ENCODE measurements at regions not wholly inside any gene's neighbourhood (a gene's known extent, or its start where the extent isn't known, plus 50 kb on each side); places are given as distances from the start of the nearest gene placed in this dataset.

DNA sequence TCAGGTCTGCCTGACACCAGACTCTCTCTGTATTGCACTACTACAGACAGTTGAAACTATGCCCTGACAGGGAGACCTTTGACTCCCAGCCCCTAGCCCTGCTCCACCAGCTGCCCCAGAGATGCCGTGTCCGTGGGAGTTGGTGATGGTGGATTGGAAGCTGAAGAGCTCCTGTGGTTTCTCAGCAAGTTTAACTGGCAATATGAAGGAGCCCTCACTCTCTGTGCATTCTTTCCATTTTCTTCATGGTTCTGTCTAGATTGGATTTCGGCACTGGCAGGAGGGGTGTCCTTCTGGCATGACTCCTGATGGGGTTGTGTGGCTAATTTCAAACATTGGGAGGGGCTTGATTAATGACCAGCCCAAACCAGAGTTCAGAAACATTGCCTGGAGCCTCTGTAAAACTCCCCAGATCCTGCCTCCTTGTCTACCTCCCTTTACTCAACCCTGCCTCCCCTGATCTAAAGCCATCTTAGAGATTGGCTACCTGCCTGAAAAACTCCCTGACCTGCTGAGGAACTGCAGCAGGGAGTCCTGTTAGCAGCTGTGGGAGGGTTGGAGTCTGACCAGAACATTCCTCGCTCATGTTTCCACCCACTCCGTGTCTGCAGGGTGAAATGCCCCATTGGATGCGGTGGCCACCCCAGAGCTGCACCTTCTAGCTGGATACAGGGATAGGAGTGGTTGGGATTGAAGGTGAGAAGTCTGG, 206.9 kb upstream of the SPRED2 start:
- ChIA-PET POLR2A (no interaction called here), CTCF (interaction anchor here (1.0 kb wide), 1 partner anchor 22 kb away, joined by 3 read pairs; no protein-coding TSS in a partner anchor)
- Mint-ChIP-seq H3K4me1 (peaks cover 3% of the 10 kb centered on the region), H3K27me3 (peaks cover 15% of the 10 kb centered on the region), H3K4me3 (no peak overlapping the region), H3K9me3 (no peaks in the 10 kb centered on the region), H3K27ac (no peak overlapping the region), H3K36me3 (ENCODE audit: low read depth) (no peaks in the 10 kb centered on the region)
- no peak for DNase-seq

GRCh38 chr2:65638443-65638842, 206.0 kb upstream of the SPRED2 start:
- Mint-ChIP-seq H3K27me3 (peaks cover 15% of the 10 kb centered on the region), H3K4me1 (peaks cover 3% of the 10 kb centered on the region), H3K9me3 (no peaks in the 10 kb centered on the region), H3K27ac (no peak overlapping the region), H3K4me3 (no peak overlapping the region), H3K36me3 (ENCODE audit: low read depth) (no peaks in the 10 kb centered on the region)
- ChIA-PET CTCF (interaction anchor here (0.7 kb wide), 1 partner anchor 441 kb away, joined by 3 read pairs; no protein-coding TSS in a partner anchor), POLR2A (no interaction called here)
- DNase-seq = no peak

- H3K27me3 Mint-ChIP-seq = peaks cover 15% of the 10 kb centered on the region
- H3K27ac Mint-ChIP-seq = no peak overlapping the region
- CTCF ChIA-PET = no interaction called here
These were observed 204.5 kb upstream of the SPRED2 start for GRCh38 chr2:65636813-65637483.

DNA sequence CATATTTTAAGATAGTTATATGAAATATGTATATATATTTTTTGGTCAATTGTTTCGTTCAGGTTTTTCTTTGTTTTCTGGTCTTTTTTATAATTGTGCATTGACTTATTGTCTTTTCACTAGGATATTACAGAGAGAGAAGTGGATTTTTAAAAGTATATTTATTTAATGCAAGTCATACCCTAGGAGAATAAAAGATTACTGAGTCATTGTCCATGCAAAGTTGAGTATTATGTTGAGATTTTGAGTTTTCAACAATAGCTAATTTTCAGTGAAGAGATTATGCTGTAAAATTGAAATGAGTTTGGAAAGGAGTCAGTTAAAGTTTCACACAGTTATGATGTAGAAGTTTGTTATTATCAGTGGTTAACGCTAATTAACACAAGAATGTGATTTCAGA, 203.6 kb upstream of the SPRED2 start:
- H3K27me3 Mint-ChIP-seq = peaks cover 15% of the 10 kb centered on the region
- no peak for DNase-seq
- H3K4me1 Mint-ChIP-seq = peaks cover 3% of the 10 kb centered on the region
- ChIA-PET POLR2A (no interaction called here), CTCF (interaction anchor here (0.7 kb wide), 1 partner anchor 374 kb away, joined by 3 read pairs; no protein-coding TSS in a partner anchor)
- no peak overlapping the region for H3K27ac Mint-ChIP-seq
- no peaks in the 10 kb centered on the region for H3K36me3 Mint-ChIP-seq (ENCODE audit: low read depth)
- no peak overlapping the region for H3K4me3 Mint-ChIP-seq
- H3K9me3 Mint-ChIP-seq = no peaks in the 10 kb centered on the region

More at GRCh38 chr2:65636813-65637483, 204.5 kb upstream of the SPRED2 start:
- no peaks in the 10 kb centered on the region for H3K36me3 Mint-ChIP-seq (ENCODE audit: low read depth)
- H3K9me3 Mint-ChIP-seq = no peaks in the 10 kb centered on the region
- H3K4me1 Mint-ChIP-seq = peaks cover 3% of the 10 kb centered on the region
- DNase-seq = no peak
- H3K4me3 Mint-ChIP-seq = no peak overlapping the region
- POLR2A ChIA-PET = no interaction called here

- POLR2A ChIA-PET = no interaction called here
- Mint-ChIP-seq H3K9me3 (no peaks in the 10 kb centered on the region), H3K36me3 (ENCODE audit: low read depth) (no peaks in the 10 kb centered on the region), H3K27ac (no peak overlapping the region), H3K27me3 (peaks cover 14% of the 10 kb centered on the region), H3K4me3 (no peak overlapping the region), H3K4me1 (no peaks in the 10 kb centered on the region)
- DNase-seq = no peak
- CTCF ChIA-PET = interaction anchor here (1.2 kb wide), 1 partner anchor 20 kb away, joined by 3 read pairs; no protein-coding TSS in a partner anchor
These were observed 201.9 kb upstream of the SPRED2 start for GRCh38 chr2:65634304-65634703.

GRCh38 chr2:65630643-65631042, 198.2 kb upstream of the SPRED2 start:
- peaks cover 17% of the 10 kb centered on the region for H3K27me3 Mint-ChIP-seq
- no peak overlapping the region for H3K27ac Mint-ChIP-seq
- ChIA-PET CTCF (interaction anchor here (0.7 kb wide), 1 partner anchor 1854 kb away, joined by 3 read pairs; no protein-coding TSS in a partner anchor), POLR2A (no interaction called here)
- H3K4me1 Mint-ChIP-seq = no peaks in the 10 kb centered on the region
- no peaks in the 10 kb centered on the region for H3K9me3 Mint-ChIP-seq
- no peak overlapping the region for H3K4me3 Mint-ChIP-seq
- no peak for DNase-seq
- H3K36me3 Mint-ChIP-seq (ENCODE audit: low read depth) = no peaks in the 10 kb centered on the region

- ChIA-PET POLR2A (no interaction called here), CTCF (no interaction called here)
- H3K4me3 Mint-ChIP-seq = no peak overlapping the region
These were observed 195.8 kb upstream of the SPRED2 start for GRCh38 chr2:65628156-65628555.

DNA sequence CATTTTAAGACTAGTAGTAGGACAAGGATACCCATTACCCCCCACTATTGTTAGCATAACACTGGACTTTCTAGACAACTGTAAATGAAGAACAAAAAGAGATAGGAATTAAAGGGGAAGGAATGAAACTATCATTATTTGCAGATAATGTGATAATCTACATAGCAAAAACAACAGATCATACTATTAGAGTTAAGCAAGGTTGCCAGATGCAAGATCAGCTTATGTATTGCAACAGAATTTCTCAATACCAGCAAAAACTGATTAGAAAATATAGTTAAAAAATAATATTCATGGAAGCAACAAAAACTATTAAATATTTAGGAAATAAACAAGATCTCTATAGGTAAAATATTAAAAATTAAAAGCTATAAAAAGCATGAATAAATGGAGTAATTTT, 194.4 kb upstream of the SPRED2 start:
- no peak overlapping the region for H3K4me3 Mint-ChIP-seq
- DNase-seq = no peak
- ChIA-PET POLR2A (no interaction called here), CTCF (no interaction called here)
- H3K27ac Mint-ChIP-seq = no peak overlapping the region
- no peaks in the 10 kb centered on the region for H3K36me3 Mint-ChIP-seq (ENCODE audit: low read depth)
- peaks cover 12% of the 10 kb centered on the region for H3K4me1 Mint-ChIP-seq
- H3K9me3 Mint-ChIP-seq = no peaks in the 10 kb centered on the region
- H3K27me3 Mint-ChIP-seq = peaks cover 26% of the 10 kb centered on the region

More at GRCh38 chr2:65628156-65628555, 195.8 kb upstream of the SPRED2 start:
- H3K27me3 Mint-ChIP-seq = peaks cover 18% of the 10 kb centered on the region
- peaks cover 4% of the 10 kb centered on the region for H3K4me1 Mint-ChIP-seq
- H3K36me3 Mint-ChIP-seq (ENCODE audit: low read depth) = no peaks in the 10 kb centered on the region
- no peaks in the 10 kb centered on the region for H3K9me3 Mint-ChIP-seq
- no peak for DNase-seq
- no peak overlapping the region for H3K27ac Mint-ChIP-seq

DNA sequence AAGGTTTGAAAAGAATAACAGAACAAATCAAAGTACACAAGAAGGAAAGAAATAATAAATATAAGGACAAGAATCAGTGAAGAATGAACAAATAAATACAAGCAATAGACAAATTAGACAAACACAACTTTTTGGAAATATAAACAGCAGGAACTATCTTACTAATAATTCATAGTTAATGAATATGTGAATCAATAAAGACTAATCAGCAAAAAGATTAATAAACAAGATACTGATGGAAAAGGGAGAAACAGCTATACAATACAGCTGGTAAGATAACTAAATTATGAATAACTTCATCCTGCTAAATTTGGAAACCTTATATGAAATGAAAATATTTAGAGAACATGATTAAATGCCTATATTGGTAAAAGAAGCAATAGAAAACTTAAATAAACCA, 193.6 kb upstream of the SPRED2 start:
- peaks cover 26% of the 10 kb centered on the region for H3K27me3 Mint-ChIP-seq
- no peak for DNase-seq
- no peak overlapping the region for H3K27ac Mint-ChIP-seq
- H3K36me3 Mint-ChIP-seq (ENCODE audit: low read depth) = no peaks in the 10 kb centered on the region
- CTCF ChIA-PET = no interaction called here
- H3K4me3 Mint-ChIP-seq = no peak overlapping the region
- H3K9me3 Mint-ChIP-seq = no peaks in the 10 kb centered on the region
- POLR2A ChIA-PET = no interaction called here
- H3K4me1 Mint-ChIP-seq = peaks cover 12% of the 10 kb centered on the region

- H3K4me3 Mint-ChIP-seq = no peak overlapping the region
- peaks cover 23% of the 10 kb centered on the region for H3K27me3 Mint-ChIP-seq
- CTCF ChIA-PET = no interaction called here
- POLR2A ChIA-PET = no interaction called here
- no peak for DNase-seq
- peaks cover 12% of the 10 kb centered on the region for H3K4me1 Mint-ChIP-seq
- no peaks in the 10 kb centered on the region for H3K9me3 Mint-ChIP-seq
- H3K36me3 Mint-ChIP-seq (ENCODE audit: low read depth) = no peaks in the 10 kb centered on the region
- H3K27ac Mint-ChIP-seq = no peak overlapping the region
These were observed 190.6 kb upstream of the SPRED2 start for GRCh38 chr2:65622951-65623535.

DNA sequence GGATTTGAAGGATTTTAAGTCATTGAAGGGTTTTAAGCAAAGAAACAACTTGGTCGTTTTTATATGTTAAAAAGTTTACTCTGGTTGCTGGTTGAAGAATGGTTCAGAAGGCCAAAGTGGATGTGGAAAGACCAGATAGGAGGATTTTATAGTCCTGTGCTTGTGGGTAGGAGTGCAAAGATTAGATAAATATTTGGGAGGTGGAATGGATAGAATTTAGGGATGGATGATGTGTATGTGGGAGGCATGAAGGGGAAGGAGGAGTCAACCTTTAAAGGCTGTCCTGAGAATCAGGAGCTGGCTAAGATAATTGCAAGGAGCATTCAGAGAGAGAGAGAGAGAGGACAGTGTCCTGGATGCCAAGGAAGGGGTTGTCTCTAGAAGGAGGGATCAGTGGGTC, 190.1 kb upstream of the SPRED2 start:
- CTCF ChIA-PET = no interaction called here
- peaks cover 18% of the 10 kb centered on the region for H3K27me3 Mint-ChIP-seq

GRCh38 chr2:65620524-65620923, 188.1 kb upstream of the SPRED2 start:
- CTCF ChIA-PET = interaction anchor here (0.5 to 0.8 kb wide), 3 partner anchors 133 to 556 kb away, joined by 3 to 4 read pairs (median 3); no protein-coding TSS in a partner anchor
- no peaks in the 10 kb centered on the region for H3K9me3 Mint-ChIP-seq
- peaks cover 12% of the 10 kb centered on the region for H3K4me1 Mint-ChIP-seq
- H3K36me3 Mint-ChIP-seq (ENCODE audit: low read depth) = no peaks in the 10 kb centered on the region
- no peak for DNase-seq
- POLR2A ChIA-PET = no interaction called here
- peaks cover 12% of the 10 kb centered on the region for H3K27me3 Mint-ChIP-seq
- H3K4me3 Mint-ChIP-seq = no peak overlapping the region
- no peak overlapping the region for H3K27ac Mint-ChIP-seq

More for the DNA sequence above, 190.1 kb upstream of the SPRED2 start:
- DNase-seq = no peak
- H3K27ac Mint-ChIP-seq = no peak overlapping the region
- no peak overlapping the region for H3K4me3 Mint-ChIP-seq
- no peaks in the 10 kb centered on the region for H3K9me3 Mint-ChIP-seq
- POLR2A ChIA-PET = no interaction called here
- no peaks in the 10 kb centered on the region for H3K36me3 Mint-ChIP-seq (ENCODE audit: low read depth)
- peaks cover 12% of the 10 kb centered on the region for H3K4me1 Mint-ChIP-seq

DNA sequence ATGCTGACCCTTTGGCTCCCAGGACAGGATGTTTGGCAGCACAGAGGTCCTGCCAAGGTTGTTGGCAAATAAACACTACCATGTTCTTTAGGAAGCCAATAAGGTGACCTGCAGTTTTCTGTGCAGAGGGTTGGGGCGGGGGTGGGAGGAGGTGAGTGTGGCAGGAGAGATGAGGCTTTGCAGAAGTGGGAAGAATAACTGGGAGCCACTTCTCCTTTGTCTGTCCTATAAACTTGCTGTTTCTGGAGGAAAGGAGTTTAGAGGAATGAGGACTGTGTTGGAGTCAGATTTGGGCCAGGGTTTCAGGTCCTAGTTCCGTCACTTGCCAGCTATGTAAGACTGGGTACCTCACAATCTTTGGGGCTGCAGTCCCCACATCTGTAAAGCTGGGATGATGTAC, 187.6 kb upstream of the SPRED2 start:
- peaks cover 13% of the 10 kb centered on the region for H3K27me3 Mint-ChIP-seq
- H3K4me1 Mint-ChIP-seq = peaks cover 12% of the 10 kb centered on the region
- no peaks in the 10 kb centered on the region for H3K9me3 Mint-ChIP-seq
- ChIA-PET CTCF (interaction anchor here (0.6 to 0.8 kb wide), 2 partner anchors 133 to 556 kb away, joined by 3 to 4 read pairs; no protein-coding TSS in a partner anchor), POLR2A (no interaction called here)
- no peak for DNase-seq
- H3K4me3 Mint-ChIP-seq = no peak overlapping the region
- H3K36me3 Mint-ChIP-seq (ENCODE audit: low read depth) = no peaks in the 10 kb centered on the region
- H3K27ac Mint-ChIP-seq = no peak overlapping the region

Data from activated CD4-positive, alpha-beta T cell treated with anti-CD3 and anti-CD28 coated beads, Interleukin-2, amount 10 ng/mL, durations not matched to agents 7 days and 5 days (primary cell).